Loucy (cell line): ENCODE measurements at regions not wholly inside any gene's neighbourhood (a gene's known extent, or its start where the extent isn't known, plus 50 kb on each side); places are given as distances from the start of the nearest gene placed in this dataset.

ENCODE experiments used
- H2AFZ ChIP-seq: fragments of 200-600 bp; sonication (generic); 2 replicates; pipeline ENCODE4 v1.6.0; 2016; ENCODE audit warnings: antibody characterized with exemption, mild to moderate bottlenecking, low read length, moderate library complexity
- H3F3A ChIP-seq: fragments of 200-600 bp; 2 replicates; pipeline ENCODE4 v1.6.0; 2016; ENCODE audit warnings: antibody characterized with exemption, low read depth, mild to moderate bottlenecking
- H3K27me3 ChIP-seq: fragments of 200-600 bp; sonication (generic); 2 replicates; pipeline ENCODE4 v1.6.1; 2014; ENCODE audit warnings: low read length, mild to moderate bottlenecking; ENCODE audit not compliant: insufficient read depth, poor library complexity, severe bottlenecking
- H3K36me3 ChIP-seq: fragments of 200-600 bp; sonication (generic); 2 replicates; pipeline ENCODE4 v1.6.1; 2016; ENCODE audit warnings: low read length; ENCODE audit not compliant: insufficient read depth
- H3K4me1 ChIP-seq: fragments of 200-600 bp; sonication (generic); 2 replicates; pipeline ENCODE4 v1.5.1; 2014; ENCODE audit warnings: low read length, mild to moderate bottlenecking; ENCODE audit not compliant: insufficient read depth, poor library complexity, severe bottlenecking
- H3K4me2 ChIP-seq: fragments of 200-600 bp; sonication (generic); 2 replicates; pipeline ENCODE4 v1.6.0; 2014; ENCODE audit warnings: antibody characterized with exemption, low read length, low read depth, mild to moderate bottlenecking; ENCODE audit not compliant: poor library complexity, severe bottlenecking
- H3K4me3 ChIP-seq: fragments of 200-600 bp; sonication (generic); 2 replicates; pipeline ENCODE4 v1.5.1; 2014; ENCODE audit warnings: low read length, mild to moderate bottlenecking, mixed read lengths; ENCODE audit not compliant: poor library complexity, severe bottlenecking
- H3K79me2 ChIP-seq: fragments of 200-600 bp; sonication (generic); 2 replicates; pipeline ENCODE4 v1.6.1; 2014; ENCODE audit warnings: low read length; ENCODE audit not compliant: insufficient read depth
- H3K9ac ChIP-seq: fragments of 200-600 bp; sonication (generic); 2 replicates; pipeline ENCODE4 v1.6.0; 2014; ENCODE audit warnings: mild to moderate bottlenecking, low read depth, low read length, moderate library complexity; ENCODE audit not compliant: poor library complexity, severe bottlenecking
- H3K9me2 ChIP-seq: fragments of 200-600 bp; sonication (generic); replicated peaks from 2 replicates; pipeline ENCODE4 v1.6.1; 2016; ENCODE audit warnings: low read depth, low read length, mixed read lengths
- H3K9me3 ChIP-seq: fragments of 200-600 bp; sonication (generic); 2 replicates; pipeline ENCODE4 v1.6.1; 2014; ENCODE audit warnings: mild to moderate bottlenecking, antibody characterized with exemption, low read length, low read depth; ENCODE audit not compliant: insufficient read depth
- H4K20me1 ChIP-seq: fragments of 200-600 bp; sonication (generic); 2 replicates; pipeline ENCODE4 v1.6.0; 2014; ENCODE audit warnings: antibody characterized with exemption, low read length, mild to moderate bottlenecking; ENCODE audit not compliant: insufficient read depth, poor library complexity, severe bottlenecking
- CTCF ChIP-seq: fragments of 200-600 bp; sonication (generic); conservative IDR thresholded peaks from 2 replicates; pipeline ENCODE4 v1.5.1; 2014; ENCODE audit warnings: mild to moderate bottlenecking, antibody characterized with exemption, low read length
- EZH2phosphoT487 ChIP-seq: fragments of 200-600 bp; IDR thresholded peaks from 2 replicates; pipeline ENCODE4 v1.6.1; 2018; ENCODE audit warnings: antibody characterized with exemption, mild to moderate bottlenecking, moderate library complexity, borderline replicate concordance

- H4K20me1 ChIP-seq: no peaks in the 10 kb centered on the region
Measured at GRCh38 chr6:48289841-48290240, 178.8 kb upstream of the PTCHD4 start.

DNA sequence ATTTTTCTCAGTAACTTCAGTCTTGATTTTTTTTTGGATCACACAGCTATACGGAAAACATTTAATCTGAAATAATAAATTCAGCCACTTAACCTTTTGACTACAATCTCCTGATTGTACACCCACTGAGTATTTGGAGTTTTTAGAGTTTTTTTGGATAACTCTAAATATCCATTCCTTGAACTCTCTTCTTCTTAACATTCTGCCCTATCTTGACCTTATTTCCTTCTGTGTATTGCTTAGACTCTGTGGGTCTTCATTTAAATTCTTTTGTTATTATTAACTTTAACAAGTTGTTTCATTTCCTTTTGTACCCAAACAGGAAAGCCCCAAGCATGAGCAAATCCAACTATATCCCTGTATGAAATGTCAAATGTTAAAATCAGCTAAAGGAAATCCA is 170.2 kb upstream of the PTCHD4 start:
- Histone ChIP-seq H3K9ac (no peak overlapping the region), H3K9me3 (no peaks in the 10 kb centered on the region), H3K36me3 (no peaks in the 10 kb centered on the region), H3K9me2 (no peaks in the 10 kb centered on the region), H3K27me3 (no peaks in the 10 kb centered on the region), H3K79me2 (no peaks in the 10 kb centered on the region), H3F3A (no peaks in the 10 kb centered on the region), H2AFZ (no peak overlapping the region), H3K4me1 (no peaks in the 10 kb centered on the region), H4K20me1 (no peaks in the 10 kb centered on the region), H3K4me3 (no peak overlapping the region), H3K4me2 (no peak overlapping the region)
- TF ChIP-seq CTCF (no peak), EZH2phosphoT487 (no peak)

More at GRCh38 chr6:48289841-48290240, 178.8 kb upstream of the PTCHD4 start:
- Histone ChIP-seq H3K4me1 (no peaks in the 10 kb centered on the region), H3K4me2 (no peak overlapping the region), H2AFZ (no peak overlapping the region), H3K36me3 (no peaks in the 10 kb centered on the region), H3F3A (no peaks in the 10 kb centered on the region), H3K79me2 (no peaks in the 10 kb centered on the region), H3K4me3 (no peak overlapping the region), H3K27me3 (no peaks in the 10 kb centered on the region), H3K9me3 (no peaks in the 10 kb centered on the region), H3K9me2 (no peaks in the 10 kb centered on the region), H3K9ac (no peak overlapping the region)
- TF ChIP-seq EZH2phosphoT487 (no peak), CTCF (no peak)

DNA sequence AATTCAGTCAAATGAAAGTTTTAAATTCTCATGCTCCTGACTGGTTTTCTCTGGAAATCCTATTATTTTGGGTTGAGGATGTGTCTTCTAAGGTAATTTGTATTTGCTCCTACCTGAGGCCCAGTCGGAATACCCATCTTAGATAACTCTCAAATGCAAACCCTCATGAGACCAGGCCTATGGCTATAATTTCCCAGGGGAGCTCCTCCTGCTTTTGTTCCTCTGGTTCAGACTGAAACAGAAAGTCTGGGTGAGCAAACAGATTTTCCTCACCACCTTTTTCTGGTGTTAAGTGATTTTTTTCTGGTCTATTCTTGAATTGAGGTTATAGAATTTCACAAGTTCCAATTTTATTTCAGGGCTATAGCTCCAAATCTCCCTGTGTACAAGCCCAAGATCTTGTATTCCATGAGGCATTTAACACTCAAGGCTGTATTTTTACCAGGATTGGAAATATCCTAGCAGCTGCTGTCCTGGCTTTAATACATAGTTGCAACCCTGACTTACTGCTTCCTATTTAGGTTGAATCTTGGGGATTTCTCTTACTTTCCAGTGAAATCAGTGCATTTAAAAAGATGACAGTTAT is 169.1 kb upstream of the PTCHD4 start:
- no peak overlapping the region for H3K4me3 ChIP-seq

More for the DNA sequence above, 169.1 kb upstream of the PTCHD4 start:
- Histone ChIP-seq H3K36me3 (no peaks in the 10 kb centered on the region), H3K27me3 (no peaks in the 10 kb centered on the region), H3K9me2 (no peaks in the 10 kb centered on the region), H3K4me2 (no peak overlapping the region), H3K4me1 (no peaks in the 10 kb centered on the region), H3F3A (no peaks in the 10 kb centered on the region), H3K9me3 (no peaks in the 10 kb centered on the region), H3K79me2 (no peaks in the 10 kb centered on the region), H4K20me1 (no peaks in the 10 kb centered on the region), H3K9ac (no peak overlapping the region), H2AFZ (no peak overlapping the region)
- no peak for TF ChIP-seq EZH2phosphoT487
- TF ChIP-seq CTCF: no peak
